SW 1271 (cell line): ENCODE measurements at regions not wholly inside any gene's neighbourhood (a gene's known extent, or its start where the extent isn't known, plus 50 kb on each side); places are given as distances from the start of the nearest gene placed in this dataset.

Source experiments
- DNase-seq, 2 experiments: peaks; one replicate each; lab custom pipeline; 2025; lab: John Stamatoyannopoulos, UW

DNA sequence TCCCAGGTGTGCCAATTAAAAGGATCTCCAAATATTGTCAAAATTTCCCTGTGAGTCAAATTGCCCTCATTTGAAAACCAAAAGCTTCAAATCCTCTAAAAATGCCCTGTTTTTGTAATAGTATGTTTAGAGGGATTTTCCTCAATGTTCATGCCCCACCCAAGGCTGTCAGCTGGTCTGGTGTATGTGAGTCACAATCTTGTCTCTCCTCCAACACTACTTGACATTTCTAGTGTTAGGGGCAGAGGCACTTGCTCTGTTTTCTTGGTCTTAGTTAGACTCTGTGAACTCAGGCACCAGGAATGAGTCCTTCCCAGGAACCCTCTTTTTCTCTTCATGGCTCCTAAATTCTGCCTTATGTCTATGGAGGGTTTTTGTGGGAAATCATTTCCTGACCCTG, 634.8 kb downstream of the KCNJ2 start:
- DNase-seq, result no peak

- peak in 1 of 2 experiments; percentile 17 for DNase-seq
These were observed 639.3 kb downstream of the KCNJ2 start for GRCh38 chr17:70808596-70808995.

- DNase-seq, result no peak
These were observed 641.3 kb downstream of the KCNJ2 start for GRCh38 chr17:70810609-70811008.

GRCh38 chr17:70813355-70813930, 644.1 kb downstream of the KCNJ2 start:
- no peak for DNase-seq

DNA sequence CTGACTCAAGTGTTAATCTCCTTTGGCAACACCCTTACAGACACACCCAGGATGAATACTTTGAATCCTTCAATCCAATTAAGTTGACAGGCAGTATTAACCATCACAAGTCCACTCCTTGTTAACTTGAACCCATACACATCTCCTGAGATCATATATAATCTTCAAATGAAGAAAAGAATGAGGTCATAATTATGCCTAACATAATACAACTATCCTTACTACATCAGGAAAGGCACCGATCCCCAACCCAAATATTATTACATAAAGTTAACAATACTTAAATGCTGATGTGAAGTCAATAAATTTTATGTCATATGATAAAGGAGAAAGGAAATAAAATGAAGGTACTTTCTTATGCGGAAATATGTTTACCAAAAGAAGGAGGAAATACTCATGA, 649.9 kb downstream of the KCNJ2 start:
- no peak for DNase-seq

DNA sequence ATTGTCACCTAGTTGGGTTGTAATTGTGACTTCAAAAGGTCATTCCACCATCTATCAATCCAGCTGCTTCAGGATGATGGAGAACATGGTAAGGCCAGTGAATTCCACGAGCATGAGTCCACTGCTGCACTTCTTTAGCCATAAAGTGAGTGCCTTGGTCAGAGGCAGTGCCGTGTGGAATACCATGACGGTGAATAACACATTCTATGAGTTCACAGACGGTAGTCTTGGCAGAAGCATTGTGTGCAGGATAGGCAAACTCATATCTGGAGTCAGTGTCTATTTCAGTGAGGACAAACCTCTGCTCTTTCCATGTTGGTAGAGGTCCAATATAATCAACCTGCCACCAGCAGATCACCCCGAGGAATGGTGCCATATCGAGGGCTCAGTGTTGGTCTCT, 650.9 kb downstream of the KCNJ2 start:
- no peak for DNase-seq

- DNase-seq, result no peak
These were observed 656.2 kb downstream of the KCNJ2 start for GRCh38 chr17:70825321-70826125.

DNA sequence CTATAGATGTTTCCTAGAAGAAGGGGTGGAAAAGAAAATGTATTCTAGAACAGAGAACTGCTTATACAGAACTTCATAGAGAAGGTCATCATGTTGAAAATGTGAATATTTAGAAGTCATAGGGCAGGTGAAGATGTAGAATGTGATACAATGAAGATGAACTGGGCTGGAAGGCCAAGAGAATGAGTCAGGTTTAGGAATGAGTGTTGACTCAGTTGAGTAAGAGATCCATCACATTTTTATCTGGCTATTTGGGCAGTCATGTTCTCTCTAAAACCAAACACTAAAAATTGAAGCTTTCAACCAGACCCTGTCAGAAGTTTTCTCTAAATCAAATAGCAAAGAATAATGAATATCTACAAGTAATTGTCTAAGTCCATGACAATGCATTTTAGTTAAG, 660.5 kb downstream of the KCNJ2 start:
- no peak for DNase-seq

- DNase-seq, result no peak
These were observed 664.7 kb downstream of the KCNJ2 start for GRCh38 chr17:70834039-70834438.

GRCh38 chr17:70848785-70849184, 679.5 kb downstream of the KCNJ2 start:
- no peak for DNase-seq

- no peak for DNase-seq
These were observed 686.2 kb downstream of the KCNJ2 start for GRCh38 chr17:70855401-70856054.

- no peak for DNase-seq
These were observed 688.0 kb downstream of the KCNJ2 start for GRCh38 chr17:70857351-70857750.

- no peak for DNase-seq
These were observed 690.5 kb downstream of the KCNJ2 start for GRCh38 chr17:70859829-70860228.

GRCh38 chr17:70862295-70862694, 693.0 kb downstream of the KCNJ2 start:
- DNase-seq, result no peak

DNA sequence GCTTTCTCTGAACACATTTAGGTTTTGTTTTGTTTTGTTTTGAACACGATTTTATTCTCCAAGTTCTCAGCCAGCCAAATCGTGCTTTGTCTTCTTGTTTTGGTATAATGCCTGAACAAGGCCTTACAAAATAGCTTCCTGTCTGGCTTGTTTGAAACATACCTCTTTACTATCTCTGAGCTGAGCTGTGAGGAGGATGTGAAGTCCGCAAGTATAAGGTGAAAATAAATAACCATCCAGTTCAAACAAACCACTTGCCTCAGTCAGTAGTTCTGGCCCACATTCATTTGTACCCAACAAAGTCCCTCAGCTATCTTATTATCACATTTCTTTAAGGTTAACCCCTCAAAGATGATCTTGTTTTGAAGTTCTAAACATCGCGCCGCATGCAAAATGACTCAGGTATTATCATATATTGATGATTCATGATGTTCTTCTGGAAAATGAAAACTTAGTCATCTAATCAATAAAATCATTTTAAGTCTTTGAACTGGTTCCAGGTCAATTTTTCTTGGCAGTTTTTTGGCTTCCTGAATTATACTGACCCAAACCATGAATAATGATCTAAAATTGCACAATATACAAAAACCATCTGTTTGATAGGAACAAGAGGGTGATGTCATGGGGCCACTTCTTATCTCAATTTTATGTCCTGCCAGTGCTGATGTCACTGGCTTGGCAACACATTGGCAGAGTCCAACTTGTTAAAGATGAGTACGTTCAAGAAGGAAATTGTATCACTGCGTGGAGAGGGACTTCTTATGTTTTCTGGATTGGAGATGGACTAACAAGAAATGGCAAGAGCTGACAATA, 694.3 kb downstream of the KCNJ2 start:
- DNase-seq, result no peak

- no peak for DNase-seq
These were observed 696.9 kb downstream of the KCNJ2 start for GRCh38 chr17:70865993-70866804.

- DNase-seq, result no peak
These were observed 698.8 kb downstream of the KCNJ2 start for GRCh38 chr17:70868149-70868548.

- DNase-seq, result no peak
These were observed 700.2 kb downstream of the KCNJ2 start for GRCh38 chr17:70869402-70870085.

GRCh38 chr17:70871180-70871818, 702.0 kb downstream of the KCNJ2 start:
- DNase-seq, result no peak

DNA sequence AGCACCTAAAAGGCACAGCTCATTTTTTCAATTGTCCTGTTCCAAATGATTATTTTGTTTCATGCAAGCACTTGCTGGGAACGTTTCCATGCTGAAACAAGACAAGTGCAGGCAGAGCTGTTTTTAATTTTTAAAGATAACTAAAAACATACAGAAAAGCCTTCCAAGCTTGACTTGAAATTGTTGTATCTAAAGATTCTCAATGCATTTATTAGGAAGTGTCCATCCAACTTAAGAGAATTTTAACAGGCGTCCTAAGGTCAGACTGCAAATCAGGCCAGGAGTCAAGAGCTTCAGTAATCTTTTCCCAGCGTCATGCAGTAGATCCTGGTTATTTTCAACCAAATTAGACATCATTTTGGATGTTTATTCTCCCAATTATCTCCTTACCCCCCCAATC, 702.8 kb downstream of the KCNJ2 start:
- DNase-seq, result no peak
